K562 (cell line): ENCODE measurements at regions not wholly inside any gene's neighbourhood (a gene's known extent, or its start where the extent isn't known, plus 50 kb on each side); places are given as distances from the start of the nearest gene placed in this dataset.

Experiments
- ATAC-seq: fragments of 200-7000 bp; cut with Tn5 transposase; 3 replicates; pipeline ENCODE4 v1.9.1; 2020; ENCODE audit warnings: moderate library complexity
- BruUV-seq: library from RNA; stranded (reverse); fragments of 400-500 nt; replicated peaks from 2 replicates; lab custom pipeline; 2021; lab: Mats Ljungman, UMichigan
- CTCF ChIA-PET: fragments of 300-600 bp; formaldehyde crosslinking; extraction: SDS; loops from one replicate; lab custom pipeline; 2021; ENCODE audit warnings: low intra/inter-chr PET ratio; lab: Yijun Ruan, JAX
- POLR2A ChIA-PET: fragments of 300-600, 350-650 bp; sonication (Branson Sonifier 250); formaldehyde crosslinking; extraction: SDS; loops from one replicate; lab custom pipeline; 2021; ENCODE audit warnings: antibody characterized with exemption, inconsistent platforms; lab: Yijun Ruan, JAX
- DNase-seq, 4 experiments: peaks; one replicate each; pipeline versions ENCODE4 v3.0.0 to v3.0.0-alpha.2; 2011 to 2018; ENCODE audit warnings: low spot score in 3 of 4, mixed read lengths in 3 of 4; ENCODE audit errors: extremely low read depth in 1 of 4
- FAIRE-seq: peaks from 2 replicates; lab custom pipeline; 2011; peaks lifted over from hg19 to GRCh38; lab: Jason Lieb, UNC
- H2AFZ ChIP-seq: 2 replicates; pipeline ENCODE4 v1.6.0; 2011; ENCODE audit warnings: low read depth, low read length, control low read depth, inconsistent platforms
- H3K27ac ChIP-seq: fragments of 200-600 bp; 3 replicates; pipeline ENCODE4 v1.8.0; 2011; ENCODE audit warnings: low read depth, mild to moderate bottlenecking, control low read depth, inconsistent platforms, low read length, moderate library complexity, mixed read lengths; ENCODE audit errors: extremely low read depth
- H3K27me3 ChIP-seq, 2 experiments: fragments of 300-600 bp in 1 of 2; 2 replicates in 1 of 2; 3 replicates in 1 of 2; pipeline versions ENCODE4 v1.6.0 to v1.8.0; 2011; ENCODE audit warnings: inconsistent platforms in 2 of 2, low read length in 2 of 2, mild to moderate bottlenecking in 1 of 2, mixed read lengths in 1 of 2, moderate library complexity in 1 of 2; ENCODE audit not compliant: control insufficient read depth in 2 of 2, insufficient read depth in 2 of 2
- H3K36me3 ChIP-seq: fragments of 300-600 bp; 3 replicates; pipeline ENCODE4 v1.8.0; 2011; ENCODE audit warnings: mild to moderate bottlenecking, low read length, inconsistent platforms; ENCODE audit not compliant: control insufficient read depth, insufficient read depth
- H3K4me1 ChIP-seq, 2 experiments: fragments of 200-600 bp in 1 of 2; replicated peaks in 1 of 2; 2 replicates in 1 of 2; 3 replicates in 1 of 2; pipeline versions ENCODE4 v1.5.1 to v1.8.0; 2011; ENCODE audit warnings: inconsistent platforms in 2 of 2, low read length in 2 of 2, mild to moderate bottlenecking in 1 of 2, mixed read lengths in 1 of 2, moderate library complexity in 1 of 2; ENCODE audit not compliant: control insufficient read depth in 2 of 2, insufficient read depth in 2 of 2
- H3K4me2 ChIP-seq: 2 replicates; pipeline ENCODE4 v1.6.1; 2011; ENCODE audit warnings: low read length, control low read depth, inconsistent platforms, mixed read lengths; ENCODE audit not compliant: insufficient read depth
- H3K4me3 ChIP-seq: fragments of 200-600 bp; sonication (generic), shearing (Covaris generic); 2 replicates; pipeline ENCODE4 v1.5.1; 2016; ENCODE audit warnings: control low read depth, inconsistent platforms
- H3K79me2 ChIP-seq: fragments of 200-600 bp; 3 replicates; pipeline ENCODE4 v1.8.0; 2011; ENCODE audit warnings: low read length, inconsistent platforms; ENCODE audit not compliant: control insufficient read depth, insufficient read depth
- H3K9ac ChIP-seq, 2 experiments: 2 replicates each; pipeline versions ENCODE4 v1.6.0 to v1.6.1; 2011; ENCODE audit warnings: low read depth in 2 of 2, low read length in 2 of 2, control low read depth in 1 of 2, inconsistent platforms in 1 of 2, mild to moderate bottlenecking in 1 of 2, mixed read lengths in 1 of 2; ENCODE audit not compliant: insufficient read depth in 1 of 2
- H3K9me1 ChIP-seq: one replicate; pipeline ENCODE4 v1.6.0; 2011; ENCODE audit warnings: inconsistent platforms, mild to moderate bottlenecking, low read length, moderate library complexity; ENCODE audit not compliant: control insufficient read depth, insufficient read depth
- H3K9me3 ChIP-seq: replicated peaks from 2 replicates; pipeline ENCODE4 v1.5.1; 2011; ENCODE audit warnings: low read depth, low read length, inconsistent platforms; ENCODE audit not compliant: control insufficient read depth, insufficient read depth
- H4K20me1 ChIP-seq: replicated peaks from 2 replicates; pipeline ENCODE4 v1.6.1; 2011; ENCODE audit warnings: low read length, inconsistent platforms, mixed read lengths; ENCODE audit not compliant: control insufficient read depth, insufficient read depth
- CC2D1A ChIP-seq: fragments of 450-650 bp; IDR thresholded peaks from 2 replicates; pipeline ENCODE4 v1.6.1; 2017; ENCODE audit warnings: mild to moderate bottlenecking
- FUS ChIP-seq: fragments of 200-400 bp; formaldehyde crosslinking; optimal IDR thresholded peaks from 2 replicates; pipeline ENCODE3; 2017; ENCODE audit warnings: low read depth, low read length
- TEAD1 ChIP-seq, 2 experiments: fragments of 450-650 bp in 1 of 2; sonication (generic) in 1 of 2; formaldehyde crosslinking; IDR thresholded peaks; 2 replicates each; pipeline versions ENCODE4 v1.4.0 to v1.8.0; 2020 to 2022; ENCODE audit warnings: mild to moderate bottlenecking in 2 of 2, missing genetic modification reagents in 1 of 2
- ZSCAN29 ChIP-seq: fragments of 450-650 bp; IDR thresholded peaks from 2 replicates; pipeline ENCODE4 v1.6.1; 2017
- WGBS: fragments of 100-300 bp; shearing (Covaris generic); methylation state at CpG from one replicate; pipeline ENCODE4 v1.1.6; 2016; ENCODE audit warnings: low coverage, mixed read lengths; ENCODE audit not compliant: insufficient coverage; ENCODE audit errors: missing lambda C conversion rate; 5-methylcytosine and 5-hydroxymethylcytosine counted together
- in situ Hi-C: fragments of 300-500 bp; cut with MboI; formaldehyde crosslinking; loops from 4 replicates; pipeline ENCODE4 v1.15.0; 2018; ENCODE audit warnings: inconsistent platforms, mixed read lengths
- intact Hi-C: fragments of 100-400 bp; cut with micrococcal nuclease; formaldehyde crosslinking; loops from 2 replicates; pipeline ENCODE4 v1.14.2; 2022
- TF ChIP-seq, protein P1 (sequence below), 2 experiments: fragments of 450-650 bp in 1 of 2; IDR thresholded peaks; 2 replicates each; pipeline ENCODE4 v1.6.1; 2011 to 2017; ENCODE audit warnings: low read depth in 2 of 2, antibody characterized with exemption in 1 of 2, borderline replicate concordance in 1 of 2, low read length in 1 of 2, mild to moderate bottlenecking in 1 of 2, mixed read lengths in 1 of 2; ENCODE audit not compliant: control insufficient read depth in 1 of 2
- TF ChIP-seq, protein P2 (sequence below): fragments of 200-800 bp; sonication (Bioruptor generic); IDR thresholded peaks from 2 replicates; pipeline ENCODE4 v1.6.1; 2017; ENCODE audit warnings: missing genetic modification characterization, missing compliant biosample characterization
- TF ChIP-seq, protein P3 (sequence below): fragments of 250-450 bp; sonication (Bioruptor Pico); IDR thresholded peaks from 2 replicates; pipeline ENCODE4 v1.4.0; 2020; ENCODE audit warnings: mild to moderate bottlenecking, moderate library complexity

DNA sequence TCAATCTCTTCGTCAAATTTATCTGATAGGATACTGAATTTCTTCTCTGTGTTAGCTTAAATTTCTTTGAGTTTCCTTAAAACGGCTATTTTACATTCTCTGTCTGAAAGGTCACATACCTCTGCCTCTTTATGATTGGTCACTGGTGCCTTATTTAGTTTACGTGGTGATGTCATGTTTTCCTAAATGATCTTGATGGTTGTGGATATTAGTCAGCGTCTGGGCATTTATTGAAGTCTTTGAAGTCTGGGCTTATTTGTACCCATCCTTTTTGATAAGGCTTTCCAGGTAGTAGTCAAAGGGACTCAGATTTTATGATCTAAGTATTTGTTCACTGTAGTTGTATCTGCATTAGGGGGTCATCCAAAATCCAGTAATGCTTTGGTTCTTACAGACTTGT is 1407.5 kb upstream of the LRRTM3 start:
- 0% methylated on average over 4 of the region's 4 CpGs for WGBS
- no peaks in the 10 kb centered on the region for H3K36me3 ChIP-seq
- no peak for FAIRE-seq
- no TSS peak for BruUV-seq
- H2AFZ ChIP-seq: no peak overlapping the region
- no peaks in the 10 kb centered on the region for H3K4me1 ChIP-seq
- TF ChIP-seq ZSCAN29 (no peak), CC2D1A (no peak)
- H3K9ac ChIP-seq: no peak overlapping the region
- POLR2A ChIA-PET: no interaction called here
- H4K20me1 ChIP-seq: no peaks in the 10 kb centered on the region
- no peaks in the 10 kb centered on the region for H3K9me1 ChIP-seq
- in situ Hi-C loops: no loop called here
- H3K4me2 ChIP-seq: no peak overlapping the region
- no peak for DNase-seq
- H3K9me3 ChIP-seq: 0 out of 2 replicates have a peak, but pooled peaks cover 3% of the 10 kb centered on the region
- no peaks in the 10 kb centered on the region for H3K27me3 ChIP-seq
- intact Hi-C loops: no loop called here
- no peak for ATAC-seq
- H3K27ac ChIP-seq: no peak overlapping the region
- H3K79me2 ChIP-seq: no peaks in the 10 kb centered on the region
- H3K4me3 ChIP-seq: no peak overlapping the region
- CTCF ChIA-PET: no interaction called here

DNA sequence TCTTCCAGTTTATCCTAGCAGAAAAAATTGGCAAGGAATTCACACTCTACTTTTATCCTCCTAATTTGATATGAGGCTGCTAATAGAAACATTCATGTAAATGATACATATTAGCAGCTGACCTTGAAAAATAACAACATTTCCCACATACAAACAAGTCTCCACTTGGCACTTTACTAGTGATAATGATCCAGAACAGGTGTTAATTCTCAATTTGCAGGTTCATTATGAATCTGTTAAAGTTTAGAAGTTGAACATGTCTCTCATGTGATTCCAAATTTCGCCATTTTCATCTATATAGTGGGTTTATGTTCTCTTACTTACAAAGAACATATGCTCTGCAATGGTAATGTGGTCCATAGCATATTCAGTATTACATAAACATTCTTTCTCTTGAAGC is 1396.8 kb upstream of the LRRTM3 start:
- DNase-seq (no peak), FAIRE-seq (no peak), ATAC-seq (no peak)
- no peak overlapping the region for H2AFZ ChIP-seq
- no peaks in the 10 kb centered on the region for H3K79me2 ChIP-seq
- no peaks in the 10 kb centered on the region for H3K4me1 ChIP-seq
- in situ Hi-C loops (no loop called here), intact Hi-C loops (no loop called here)
- ChIA-PET CTCF (no interaction called here), POLR2A (no interaction called here)
- no peaks in the 10 kb centered on the region for H4K20me1 ChIP-seq
- no peak overlapping the region for H3K4me3 ChIP-seq
- no TSS peak for BruUV-seq
- 0% methylated on average over 1 of the region's 1 CpG for WGBS
- H3K27me3 ChIP-seq: no peaks in the 10 kb centered on the region
- H3K36me3 ChIP-seq: no peaks in the 10 kb centered on the region
- H3K4me2 ChIP-seq: no peak overlapping the region
- H3K9me1 ChIP-seq: no peaks in the 10 kb centered on the region
- no peak overlapping the region for H3K9ac ChIP-seq
- no peaks in the 10 kb centered on the region for H3K9me3 ChIP-seq
- H3K27ac ChIP-seq: no peak overlapping the region
- no peak for TF ChIP-seq FUS
- TF ChIP-seq, protein P1, sequence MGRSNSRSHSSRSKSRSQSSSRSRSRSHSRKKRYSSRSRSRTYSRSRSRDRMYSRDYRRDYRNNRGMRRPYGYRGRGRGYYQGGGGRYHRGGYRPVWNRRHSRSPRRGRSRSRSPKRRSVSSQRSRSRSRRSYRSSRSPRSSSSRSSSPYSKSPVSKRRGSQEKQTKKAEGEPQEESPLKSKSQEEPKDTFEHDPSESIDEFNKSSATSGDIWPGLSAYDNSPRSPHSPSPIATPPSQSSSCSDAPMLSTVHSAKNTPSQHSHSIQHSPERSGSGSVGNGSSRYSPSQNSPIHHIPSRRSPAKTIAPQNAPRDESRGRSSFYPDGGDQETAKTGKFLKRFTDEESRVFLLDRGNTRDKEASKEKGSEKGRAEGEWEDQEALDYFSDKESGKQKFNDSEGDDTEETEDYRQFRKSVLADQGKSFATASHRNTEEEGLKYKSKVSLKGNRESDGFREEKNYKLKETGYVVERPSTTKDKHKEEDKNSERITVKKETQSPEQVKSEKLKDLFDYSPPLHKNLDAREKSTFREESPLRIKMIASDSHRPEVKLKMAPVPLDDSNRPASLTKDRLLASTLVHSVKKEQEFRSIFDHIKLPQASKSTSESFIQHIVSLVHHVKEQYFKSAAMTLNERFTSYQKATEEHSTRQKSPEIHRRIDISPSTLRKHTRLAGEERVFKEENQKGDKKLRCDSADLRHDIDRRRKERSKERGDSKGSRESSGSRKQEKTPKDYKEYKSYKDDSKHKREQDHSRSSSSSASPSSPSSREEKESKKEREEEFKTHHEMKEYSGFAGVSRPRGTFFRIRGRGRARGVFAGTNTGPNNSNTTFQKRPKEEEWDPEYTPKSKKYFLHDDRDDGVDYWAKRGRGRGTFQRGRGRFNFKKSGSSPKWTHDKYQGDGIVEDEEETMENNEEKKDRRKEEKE (IDR thresholded peaks at IDR 0.05; ENCODE audit: borderline replicate concordance in 1 of 2, control insufficient read depth in 1 of 2, low read depth in 2 of 2, low read length in 1 of 2): no peak
- TF ChIP-seq, protein P2, sequence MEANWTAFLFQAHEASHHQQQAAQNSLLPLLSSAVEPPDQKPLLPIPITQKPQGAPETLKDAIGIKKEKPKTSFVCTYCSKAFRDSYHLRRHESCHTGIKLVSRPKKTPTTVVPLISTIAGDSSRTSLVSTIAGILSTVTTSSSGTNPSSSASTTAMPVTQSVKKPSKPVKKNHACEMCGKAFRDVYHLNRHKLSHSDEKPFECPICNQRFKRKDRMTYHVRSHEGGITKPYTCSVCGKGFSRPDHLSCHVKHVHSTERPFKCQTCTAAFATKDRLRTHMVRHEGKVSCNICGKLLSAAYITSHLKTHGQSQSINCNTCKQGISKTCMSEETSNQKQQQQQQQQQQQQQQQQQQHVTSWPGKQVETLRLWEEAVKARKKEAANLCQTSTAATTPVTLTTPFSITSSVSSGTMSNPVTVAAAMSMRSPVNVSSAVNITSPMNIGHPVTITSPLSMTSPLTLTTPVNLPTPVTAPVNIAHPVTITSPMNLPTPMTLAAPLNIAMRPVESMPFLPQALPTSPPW (CRISPR knock-in tag): no peak
- TF ChIP-seq TEAD1 (CRISPR knock-in tag; IDR thresholded peaks at IDR 0.05): no peak
- TF ChIP-seq, protein P3, sequence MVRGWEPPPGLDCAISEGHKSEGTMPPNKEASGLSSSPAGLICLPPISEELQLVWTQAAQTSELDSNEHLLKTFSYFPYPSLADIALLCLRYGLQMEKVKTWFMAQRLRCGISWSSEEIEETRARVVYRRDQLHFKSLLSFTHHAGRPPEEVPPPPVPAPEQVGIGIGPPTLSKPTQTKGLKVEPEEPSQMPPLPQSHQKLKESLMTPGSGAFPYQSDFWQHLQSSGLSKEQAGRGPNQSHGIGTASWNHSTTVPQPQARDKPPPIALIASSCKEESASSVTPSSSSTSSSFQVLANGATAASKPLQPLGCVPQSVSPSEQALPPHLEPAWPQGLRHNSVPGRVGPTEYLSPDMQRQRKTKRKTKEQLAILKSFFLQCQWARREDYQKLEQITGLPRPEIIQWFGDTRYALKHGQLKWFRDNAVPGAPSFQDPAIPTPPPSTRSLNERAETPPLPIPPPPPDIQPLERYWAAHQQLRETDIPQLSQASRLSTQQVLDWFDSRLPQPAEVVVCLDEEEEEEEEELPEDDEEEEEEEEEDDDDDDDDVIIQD: no peak
